ENCODE measurements at regions not wholly inside any gene's neighbourhood (a gene's known extent, or its start where the extent isn't known, plus 50 kb on each side); places are given as distances from the start of the nearest gene placed in this dataset.
"Not testable (repeated sequence)": the region's sequence is repeated elsewhere in the genome, so short reads cannot be mapped to it uniquely, and the experiment has no call there.

- CTCF ChIA-PET; H3K36me3 Mint-ChIP-seq (ENCODE audit: low read depth); H3K27me3 Mint-ChIP-seq; H3K27ac Mint-ChIP-seq; H3K4me1 Mint-ChIP-seq; H3K4me3 Mint-ChIP-seq; H3K9me3 Mint-ChIP-seq; DNase-seq; POLR2A ChIA-PET: not testable (repeated sequence)
These were observed 71.0 kb downstream of the DAPL1 start for GRCh38 chr2:158866082-158866481.

DNA sequence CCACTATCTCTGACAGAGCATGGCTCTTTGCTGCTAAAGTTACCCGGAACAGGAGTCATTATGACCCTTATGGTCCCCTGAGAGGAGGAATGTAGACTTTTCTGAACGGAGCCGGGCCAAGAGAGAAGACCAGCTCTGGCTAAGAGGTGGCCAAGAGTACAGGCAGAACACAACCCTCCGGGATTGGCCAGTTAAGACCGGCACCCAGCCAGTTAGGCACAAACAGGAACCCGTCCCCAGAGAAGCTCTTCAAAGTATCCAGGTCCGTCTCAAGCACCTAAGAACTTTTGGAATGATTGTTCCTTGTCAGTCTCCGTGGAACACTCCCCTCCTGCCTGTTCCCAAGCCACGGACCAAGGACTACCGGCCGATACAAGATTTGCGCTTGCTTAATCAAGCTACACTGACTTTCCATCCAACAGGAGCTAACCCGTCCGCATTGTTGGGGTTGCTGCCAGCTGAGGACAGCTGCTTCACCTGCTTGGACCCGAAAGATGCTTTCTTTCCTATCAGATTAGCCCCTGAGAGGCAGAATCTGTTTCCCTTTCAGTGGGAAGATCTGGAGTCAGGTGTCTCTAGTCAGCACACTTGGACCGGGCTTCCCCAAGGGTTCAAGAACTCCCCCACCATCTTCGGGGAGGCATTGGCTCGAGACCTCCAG lies 72.5 kb downstream of the DAPL1 start:
- H3K27me3 Mint-ChIP-seq; H3K4me3 Mint-ChIP-seq; H3K27ac Mint-ChIP-seq; H3K9me3 Mint-ChIP-seq; DNase-seq; H3K36me3 Mint-ChIP-seq (ENCODE audit: low read depth); H3K4me1 Mint-ChIP-seq; CTCF ChIA-PET; POLR2A ChIA-PET: not testable (repeated sequence)

GRCh38 chr2:158868386-158868785 lies 73.3 kb downstream of the DAPL1 start:
- POLR2A ChIA-PET; H3K9me3 Mint-ChIP-seq; H3K4me1 Mint-ChIP-seq; H3K4me3 Mint-ChIP-seq; H3K27ac Mint-ChIP-seq; CTCF ChIA-PET; H3K27me3 Mint-ChIP-seq; DNase-seq; H3K36me3 Mint-ChIP-seq (ENCODE audit: low read depth): not testable (repeated sequence)

DNA sequence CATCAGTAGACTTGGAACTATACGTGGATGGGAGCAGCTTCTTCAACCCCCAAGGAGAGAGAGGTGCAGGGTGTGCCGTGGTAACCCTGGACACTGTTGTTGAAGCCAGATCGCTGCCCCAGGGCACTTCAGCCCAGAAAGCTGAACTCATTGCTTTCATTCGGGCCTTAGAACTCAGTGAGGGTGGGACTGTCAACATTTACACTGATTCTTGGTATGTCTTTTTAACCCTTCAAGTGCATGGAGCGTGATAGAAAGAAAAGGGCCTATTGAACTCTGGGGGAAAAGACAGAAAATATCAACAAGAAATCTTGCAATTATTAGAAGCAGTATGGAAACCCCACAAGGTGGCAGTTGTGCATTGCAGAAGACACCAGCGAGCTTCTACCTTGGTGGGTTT lies 74.0 kb downstream of the DAPL1 start:
- DNase-seq; CTCF ChIA-PET; H3K9me3 Mint-ChIP-seq; POLR2A ChIA-PET; H3K27ac Mint-ChIP-seq; H3K4me3 Mint-ChIP-seq; H3K27me3 Mint-ChIP-seq; H3K4me1 Mint-ChIP-seq; H3K36me3 Mint-ChIP-seq (ENCODE audit: low read depth): not testable (repeated sequence)

GRCh38 chr2:158869609-158870008 lies 74.5 kb downstream of the DAPL1 start:
- H3K27me3 Mint-ChIP-seq = not testable (repeated sequence)

GRCh38 chr2:158878003-158878402 lies 82.9 kb downstream of the DAPL1 start:
- no peak overlapping the region for H3K4me3 Mint-ChIP-seq
- ChIA-PET CTCF (no interaction called here), POLR2A (no interaction called here)
- H3K9me3 Mint-ChIP-seq = no peaks in the 10 kb centered on the region
- no peaks in the 10 kb centered on the region for H3K27me3 Mint-ChIP-seq
- no peaks in the 10 kb centered on the region for H3K4me1 Mint-ChIP-seq
- no peak overlapping the region for H3K27ac Mint-ChIP-seq
- DNase-seq = no peak
- H3K36me3 Mint-ChIP-seq (ENCODE audit: low read depth) = no peaks in the 10 kb centered on the region

More at GRCh38 chr2:158869609-158870008, 74.5 kb downstream of the DAPL1 start:
- H3K9me3 Mint-ChIP-seq; H3K36me3 Mint-ChIP-seq (ENCODE audit: low read depth); DNase-seq; H3K4me3 Mint-ChIP-seq; CTCF ChIA-PET; POLR2A ChIA-PET; H3K4me1 Mint-ChIP-seq; H3K27ac Mint-ChIP-seq: not testable (repeated sequence)

GRCh38 chr2:158879229-158879903 lies 84.2 kb downstream of the DAPL1 start:
- ChIA-PET POLR2A (no interaction called here), CTCF (no interaction called here)
- Mint-ChIP-seq H3K27me3 (no peaks in the 10 kb centered on the region), H3K4me1 (no peaks in the 10 kb centered on the region), H3K27ac (no peak overlapping the region), H3K36me3 (ENCODE audit: low read depth) (no peaks in the 10 kb centered on the region), H3K9me3 (no peaks in the 10 kb centered on the region), H3K4me3 (no peak overlapping the region)
- no peak for DNase-seq

GRCh38 chr2:158882297-158882696 lies 86.1 kb upstream of the TANC1 start:
- POLR2A ChIA-PET = no interaction called here
- Mint-ChIP-seq H3K4me3 (no peak overlapping the region), H3K9me3 (no peaks in the 10 kb centered on the region), H3K4me1 (no peaks in the 10 kb centered on the region), H3K27me3 (no peaks in the 10 kb centered on the region), H3K27ac (no peak overlapping the region), H3K36me3 (ENCODE audit: low read depth) (no peaks in the 10 kb centered on the region)
- no peak for DNase-seq
- CTCF ChIA-PET = interaction anchor here (1.2 kb wide), 1 partner anchor 236 kb away, joined by 3 read pairs; no protein-coding TSS in a partner anchor

DNA sequence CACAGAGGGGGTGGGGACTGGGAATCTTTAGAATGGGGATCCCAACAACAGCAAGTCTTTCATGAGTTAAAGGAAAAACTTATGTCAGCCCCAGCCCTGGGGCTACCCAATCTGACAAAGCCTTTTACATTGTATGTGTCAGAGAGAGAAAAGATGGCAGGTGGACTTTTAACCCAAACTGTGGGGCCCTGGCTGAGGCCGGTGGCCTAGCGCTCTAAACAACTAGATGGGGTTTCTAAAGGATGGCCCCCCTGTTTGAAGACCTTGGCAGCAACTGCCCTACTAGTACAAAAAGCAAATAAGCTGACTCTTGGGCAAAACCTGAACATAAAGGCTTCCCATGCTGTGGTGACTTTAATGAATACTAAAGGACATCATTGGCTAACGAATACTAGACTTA lies 83.9 kb upstream of the TANC1 start:
- H3K9me3 Mint-ChIP-seq; H3K4me3 Mint-ChIP-seq; CTCF ChIA-PET; H3K4me1 Mint-ChIP-seq; DNase-seq; POLR2A ChIA-PET; H3K27me3 Mint-ChIP-seq; H3K27ac Mint-ChIP-seq; H3K36me3 Mint-ChIP-seq (ENCODE audit: low read depth): not testable (repeated sequence)

- H3K9me3 Mint-ChIP-seq; CTCF ChIA-PET; H3K36me3 Mint-ChIP-seq (ENCODE audit: low read depth); POLR2A ChIA-PET; H3K4me3 Mint-ChIP-seq; H3K4me1 Mint-ChIP-seq; H3K27ac Mint-ChIP-seq; H3K27me3 Mint-ChIP-seq: not testable (repeated sequence)
- peak; percentile 22 for DNase-seq
These were observed 83.3 kb upstream of the TANC1 start for GRCh38 chr2:158885018-158885678.

DNA sequence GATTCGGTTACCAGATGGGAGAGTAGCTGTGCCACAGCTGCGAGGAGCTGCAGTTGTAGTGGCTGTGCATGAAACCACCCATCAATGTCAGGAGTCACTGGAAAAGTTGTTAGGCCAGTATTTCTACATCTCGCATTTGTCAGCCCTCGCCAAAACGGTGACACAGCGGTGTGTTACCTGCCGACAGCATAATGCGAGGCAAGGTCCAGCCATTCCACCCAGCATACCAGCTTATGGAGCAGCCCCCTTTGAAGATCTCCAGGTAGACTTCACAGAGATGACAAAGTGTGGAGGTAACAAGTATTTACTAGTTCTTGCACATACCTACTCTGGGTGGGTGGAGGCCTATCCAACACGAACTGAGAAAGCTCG lies 82.8 kb upstream of the TANC1 start:
- POLR2A ChIA-PET = not testable (repeated sequence)

GRCh38 chr2:158889135-158889853 lies 79.1 kb upstream of the TANC1 start:
- ChIA-PET POLR2A (no interaction called here), CTCF (no interaction called here)
- Mint-ChIP-seq H3K9me3 (peaks cover 6% of the 10 kb centered on the region), H3K4me3 (no peak overlapping the region), H3K27ac (no peak overlapping the region), H3K4me1 (no peaks in the 10 kb centered on the region), H3K36me3 (ENCODE audit: low read depth) (no peaks in the 10 kb centered on the region), H3K27me3 (peaks cover 8% of the 10 kb centered on the region)
- DNase-seq = no peak

More for the DNA sequence above, 82.8 kb upstream of the TANC1 start:
- H3K4me1 Mint-ChIP-seq; DNase-seq; H3K9me3 Mint-ChIP-seq; H3K36me3 Mint-ChIP-seq (ENCODE audit: low read depth); H3K4me3 Mint-ChIP-seq; CTCF ChIA-PET; H3K27me3 Mint-ChIP-seq; H3K27ac Mint-ChIP-seq: not testable (repeated sequence)

DNA sequence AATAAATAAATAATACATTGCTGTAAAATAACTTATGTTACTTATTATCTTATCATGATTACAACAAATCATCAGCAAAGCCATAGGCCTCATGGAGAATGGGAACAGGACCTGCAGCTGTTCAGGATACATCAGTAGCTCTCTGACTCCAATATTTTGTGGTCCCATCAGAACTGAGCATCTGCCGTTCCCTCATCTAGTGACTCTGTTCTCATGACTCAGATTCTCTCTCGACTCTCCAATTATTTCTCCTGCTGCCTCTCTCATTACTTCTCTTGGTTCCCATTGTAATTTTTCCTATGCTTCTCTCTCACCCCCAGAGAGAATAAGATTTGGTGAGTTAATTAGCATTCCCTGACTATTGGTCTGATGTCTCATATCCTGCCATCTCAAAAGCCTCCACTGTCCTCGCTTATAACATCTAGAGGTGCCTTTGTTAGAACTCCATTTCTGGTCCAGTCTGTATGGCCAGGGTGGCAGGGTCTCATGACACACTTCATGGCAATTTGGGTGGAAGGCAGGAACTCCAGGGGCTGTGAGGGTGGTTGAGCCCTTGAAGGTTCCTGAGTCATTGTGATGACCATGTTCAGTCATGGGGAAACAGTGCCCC lies 78.0 kb upstream of the TANC1 start:
- DNase-seq = no peak
- no peak overlapping the region for H3K27ac Mint-ChIP-seq
- ChIA-PET CTCF (interaction anchor here (0.9 kb wide), 1 partner anchor 228 kb away, joined by 3 read pairs; no protein-coding TSS in a partner anchor), POLR2A (no interaction called here)
- peaks cover 8% of the 10 kb centered on the region for H3K27me3 Mint-ChIP-seq
- H3K4me3 Mint-ChIP-seq = no peak overlapping the region
- peaks cover 6% of the 10 kb centered on the region for H3K9me3 Mint-ChIP-seq
- H3K36me3 Mint-ChIP-seq (ENCODE audit: low read depth) = no peaks in the 10 kb centered on the region
- no peaks in the 10 kb centered on the region for H3K4me1 Mint-ChIP-seq
